ENCODE measurements at regions not wholly inside any gene's neighbourhood (a gene's known extent, or its start where the extent isn't known, plus 50 kb on each side); places are given as distances from the start of the nearest gene placed in this dataset.

GRCh38 chr2:149715894-149716293, 128.3 kb upstream of the MMADHC start:
- TF ChIP-seq, protein P1, sequence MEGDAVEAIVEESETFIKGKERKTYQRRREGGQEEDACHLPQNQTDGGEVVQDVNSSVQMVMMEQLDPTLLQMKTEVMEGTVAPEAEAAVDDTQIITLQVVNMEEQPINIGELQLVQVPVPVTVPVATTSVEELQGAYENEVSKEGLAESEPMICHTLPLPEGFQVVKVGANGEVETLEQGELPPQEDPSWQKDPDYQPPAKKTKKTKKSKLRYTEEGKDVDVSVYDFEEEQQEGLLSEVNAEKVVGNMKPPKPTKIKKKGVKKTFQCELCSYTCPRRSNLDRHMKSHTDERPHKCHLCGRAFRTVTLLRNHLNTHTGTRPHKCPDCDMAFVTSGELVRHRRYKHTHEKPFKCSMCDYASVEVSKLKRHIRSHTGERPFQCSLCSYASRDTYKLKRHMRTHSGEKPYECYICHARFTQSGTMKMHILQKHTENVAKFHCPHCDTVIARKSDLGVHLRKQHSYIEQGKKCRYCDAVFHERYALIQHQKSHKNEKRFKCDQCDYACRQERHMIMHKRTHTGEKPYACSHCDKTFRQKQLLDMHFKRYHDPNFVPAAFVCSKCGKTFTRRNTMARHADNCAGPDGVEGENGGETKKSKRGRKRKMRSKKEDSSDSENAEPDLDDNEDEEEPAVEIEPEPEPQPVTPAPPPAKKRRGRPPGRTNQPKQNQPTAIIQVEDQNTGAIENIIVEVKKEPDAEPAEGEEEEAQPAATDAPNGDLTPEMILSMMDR (IDR thresholded peaks at IDR 0.05; ENCODE audit: low read depth, low read length), result no peak
- DNase-seq (ENCODE audit: extremely low read depth, low read depth), result no peak

DNA sequence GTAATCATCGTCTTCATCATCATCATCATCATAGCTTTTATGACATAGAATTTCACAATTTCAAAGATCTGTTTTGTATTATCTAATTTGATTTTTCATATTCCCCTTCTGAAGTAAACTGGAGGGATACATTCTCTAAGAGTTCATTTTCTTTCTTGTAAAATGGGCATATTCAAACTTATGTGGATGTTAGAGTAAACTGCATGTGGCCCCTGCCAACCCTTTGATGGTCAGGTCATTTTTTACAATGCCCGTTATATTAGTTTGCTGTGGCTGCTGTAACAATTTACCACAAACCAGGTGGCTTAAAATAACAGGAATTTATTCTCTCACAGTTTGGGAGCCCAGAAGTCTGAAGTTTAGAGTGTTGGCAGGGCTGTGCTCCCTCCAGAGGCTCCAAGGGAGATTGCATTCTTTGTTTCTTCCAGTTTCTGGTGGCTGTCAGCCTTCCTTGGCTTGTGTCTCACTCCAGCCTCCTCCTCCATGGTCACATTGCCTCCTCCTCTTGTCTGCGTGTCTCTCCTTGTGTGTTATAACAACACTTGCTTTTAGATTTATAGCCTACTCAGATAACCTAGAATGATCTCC, 127.5 kb upstream of the MMADHC start:
- TF ChIP-seq, protein P1 (IDR thresholded peaks at IDR 0.05; ENCODE audit: low read depth, low read length), result peak; percentile 76
- DNase-seq (ENCODE audit: extremely low read depth, low read depth), result no peak

DNA sequence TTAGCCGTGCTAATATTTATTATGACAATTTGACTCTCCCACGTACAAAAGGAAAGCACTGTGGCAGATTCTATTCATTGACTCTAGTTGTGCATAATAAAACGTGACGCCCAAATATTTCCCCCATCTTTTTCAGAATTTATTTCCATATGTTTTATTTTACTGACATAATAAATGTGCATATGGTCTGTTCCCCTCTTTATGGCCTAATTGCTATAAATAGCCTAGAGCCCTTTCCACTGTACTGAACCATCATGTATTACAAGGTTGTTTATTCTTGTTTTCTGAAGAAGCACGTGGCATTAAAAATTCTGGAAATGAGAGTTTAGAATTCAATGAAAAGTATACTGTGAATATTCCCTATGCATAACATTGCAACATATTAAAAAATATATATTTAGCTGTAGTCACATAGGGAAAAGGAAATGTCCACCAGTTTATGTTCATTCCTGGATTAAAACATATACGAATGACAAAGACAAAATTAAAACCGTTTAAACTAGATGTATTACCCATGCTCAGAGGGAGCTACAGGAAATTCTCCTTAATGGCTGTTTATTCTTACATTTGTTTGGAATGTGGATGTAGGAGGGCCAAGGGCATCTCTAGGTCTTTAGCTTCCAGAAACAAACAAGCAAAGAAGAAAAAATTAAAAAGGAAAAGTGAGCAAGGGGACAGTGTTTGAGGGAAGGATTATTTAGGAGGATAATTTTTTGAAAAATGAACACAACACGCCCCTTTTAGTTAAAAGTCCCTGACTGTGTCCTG, 122.1 kb upstream of the MMADHC start:
- no peak for DNase-seq (ENCODE audit: extremely low read depth, low read depth)

DNA sequence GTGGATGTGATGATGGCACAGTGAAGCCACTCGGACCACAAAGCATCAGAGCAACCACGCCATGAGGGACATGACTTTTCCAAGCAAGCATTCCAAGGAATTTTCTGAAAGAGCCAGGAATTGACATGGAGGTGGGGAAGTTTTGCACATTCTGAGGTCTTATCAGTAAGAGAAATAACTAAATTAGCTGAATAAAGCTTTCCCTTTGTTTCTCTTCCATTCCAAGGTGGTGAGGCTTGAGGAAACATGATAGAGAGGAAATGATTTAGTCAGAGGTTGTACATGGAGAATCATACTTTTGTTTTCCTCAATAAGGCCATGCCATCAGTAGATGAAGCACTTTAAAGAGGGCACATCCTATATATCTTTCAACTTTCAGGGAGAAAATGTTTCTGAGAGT, 115.7 kb upstream of the MMADHC start:
- TF ChIP-seq, protein P1 (IDR thresholded peaks at IDR 0.05; ENCODE audit: low read depth, low read length), result no peak
- no peak for DNase-seq (ENCODE audit: extremely low read depth, low read depth)

More for the DNA sequence above, 122.1 kb upstream of the MMADHC start:
- TF ChIP-seq, protein P1 (IDR thresholded peaks at IDR 0.05; ENCODE audit: low read depth, low read length), result no peak

- no peak for DNase-seq (ENCODE audit: extremely low read depth, low read depth)
- TF ChIP-seq, protein P1 (IDR thresholded peaks at IDR 0.05; ENCODE audit: low read depth, low read length), result no peak
Observed at GRCh38 chr2:149702571-149702970, 115.0 kb upstream of the MMADHC start.

- no peak for DNase-seq (ENCODE audit: extremely low read depth, low read depth)
- TF ChIP-seq, protein P1 (IDR thresholded peaks at IDR 0.05; ENCODE audit: low read depth, low read length), result no peak
Observed at GRCh38 chr2:149701241-149701640, 113.7 kb upstream of the MMADHC start.

- no peak for DNase-seq (ENCODE audit: extremely low read depth, low read depth)
- TF ChIP-seq, protein P1 (IDR thresholded peaks at IDR 0.05; ENCODE audit: low read depth, low read length), result no peak
Observed at GRCh38 chr2:149692961-149693396, 105.4 kb upstream of the MMADHC start.
